Activated naive CD8-positive, alpha-beta T cell treated with anti-CD3 and anti-CD28 coated beads, Interleukin-2, amount 50 U/mL, for 24 hours (primary cell): ENCODE measurements at regions not wholly inside any gene's neighbourhood (a gene's known extent, or its start where the extent isn't known, plus 50 kb on each side); places are given as distances from the start of the nearest gene placed in this dataset.

Experiments
- ATAC-seq: fragments of 150-1000 bp; cut with Tn5 transposase; one replicate; pipeline ENCODE4 v1.10.0; 2021
- DNase-seq: peaks from one replicate; pipeline ENCODE4 v3.0.0; 2021
- H3K27ac Mint-ChIP-seq: one replicate; pipeline ENCODE4 v1.8.0; 2021; ENCODE audit warnings: mild to moderate bottlenecking, mixed read lengths
- H3K27me3 Mint-ChIP-seq: one replicate; pipeline ENCODE4 v1.8.0; 2021; ENCODE audit warnings: mixed read lengths
- H3K36me3 Mint-ChIP-seq: one replicate; pipeline ENCODE4 v1.8.0; 2021; ENCODE audit warnings: low read depth, mixed read lengths
- H3K4me1 Mint-ChIP-seq: one replicate; pipeline ENCODE4 v1.8.0; 2021; ENCODE audit warnings: mixed read lengths
- H3K4me3 Mint-ChIP-seq: one replicate; pipeline ENCODE4 v1.8.0; 2021; ENCODE audit warnings: mild to moderate bottlenecking, moderate library complexity, mixed read lengths
- H3K9me3 Mint-ChIP-seq: one replicate; pipeline ENCODE4 v1.8.0; 2021; ENCODE audit warnings: mixed read lengths

- no peaks in the 10 kb centered on the region for H3K36me3 Mint-ChIP-seq
Observed at GRCh38 chr5:68505917-68506860, 290.6 kb downstream of the PIK3R1 start.

DNA sequence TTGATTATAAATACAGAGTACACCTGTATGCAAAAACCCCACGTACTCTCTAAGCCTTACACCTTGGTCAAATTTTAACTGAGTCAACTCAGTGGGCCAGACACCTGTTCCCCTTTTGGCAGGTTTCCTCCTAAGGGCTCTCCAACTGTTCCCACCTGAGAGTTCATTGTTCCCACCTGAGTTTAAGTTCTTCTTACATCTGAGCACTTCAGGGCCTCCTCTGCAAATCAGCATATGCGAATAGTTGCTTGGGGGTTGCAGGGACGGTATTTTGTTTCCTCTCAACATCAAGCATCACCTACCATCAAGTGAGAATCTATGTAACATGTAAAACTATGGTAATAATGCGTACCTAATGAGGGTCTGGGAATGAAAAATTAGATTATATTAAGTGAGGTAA is 300.0 kb downstream of the PIK3R1 start:
- no peak overlapping the region for H3K27ac Mint-ChIP-seq

More at GRCh38 chr5:68505917-68506860, 290.6 kb downstream of the PIK3R1 start:
- DNase-seq: no peak
- no peak for ATAC-seq
- Mint-ChIP-seq H3K4me3 (no peak overlapping the region), H3K4me1 (no peaks in the 10 kb centered on the region), H3K27ac (no peak overlapping the region), H3K9me3 (no peaks in the 10 kb centered on the region), H3K27me3 (no peaks in the 10 kb centered on the region)

GRCh38 chr5:68518286-68518685 is 302.7 kb downstream of the PIK3R1 start:
- no peaks in the 10 kb centered on the region for H3K27me3 Mint-ChIP-seq
- no peak overlapping the region for H3K27ac Mint-ChIP-seq
- DNase-seq: no peak
- ATAC-seq: no peak
- no peaks in the 10 kb centered on the region for H3K36me3 Mint-ChIP-seq
- no peaks in the 10 kb centered on the region for H3K9me3 Mint-ChIP-seq
- no peak overlapping the region for H3K4me3 Mint-ChIP-seq
- no peaks in the 10 kb centered on the region for H3K4me1 Mint-ChIP-seq

More for the DNA sequence above, 300.0 kb downstream of the PIK3R1 start:
- no peaks in the 10 kb centered on the region for H3K9me3 Mint-ChIP-seq
- H3K36me3 Mint-ChIP-seq: no peaks in the 10 kb centered on the region
- H3K4me3 Mint-ChIP-seq: no peak overlapping the region
- DNase-seq (no peak), ATAC-seq (no peak)
- no peaks in the 10 kb centered on the region for H3K27me3 Mint-ChIP-seq
- H3K4me1 Mint-ChIP-seq: no peaks in the 10 kb centered on the region

- Mint-ChIP-seq H3K4me1 (no peaks in the 10 kb centered on the region), H3K4me3 (no peak overlapping the region), H3K36me3 (no peaks in the 10 kb centered on the region), H3K27ac (no peak overlapping the region), H3K9me3 (no peaks in the 10 kb centered on the region), H3K27me3 (no peaks in the 10 kb centered on the region)
- no peak for ATAC-seq
- DNase-seq: no peak
Observed at GRCh38 chr5:68519143-68519542, 303.6 kb downstream of the PIK3R1 start.

DNA sequence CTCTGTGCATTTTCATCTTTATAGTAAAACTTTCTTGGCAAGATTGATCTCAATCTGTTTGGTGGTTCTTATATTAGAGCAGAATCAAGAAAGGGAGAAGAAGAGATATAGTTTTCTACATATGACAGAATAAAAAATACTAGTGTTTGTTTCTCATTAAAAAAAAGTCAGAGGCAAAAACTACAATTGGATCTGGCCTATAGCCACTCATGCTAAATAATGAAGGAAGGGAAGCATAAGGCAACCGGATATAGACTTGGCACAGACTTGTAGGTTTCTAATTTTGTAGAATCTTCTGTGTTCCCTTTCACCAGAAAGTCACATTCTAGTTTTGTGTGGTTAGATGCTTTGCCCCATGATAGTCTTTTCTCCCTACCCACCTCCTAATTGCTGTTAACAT is 306.2 kb downstream of the PIK3R1 start:
- DNase-seq (no peak), ATAC-seq (no peak)
- no peaks in the 10 kb centered on the region for H3K36me3 Mint-ChIP-seq
- no peaks in the 10 kb centered on the region for H3K4me1 Mint-ChIP-seq
- H3K27me3 Mint-ChIP-seq: no peaks in the 10 kb centered on the region
- no peaks in the 10 kb centered on the region for H3K9me3 Mint-ChIP-seq
- no peak overlapping the region for H3K4me3 Mint-ChIP-seq
- no peak overlapping the region for H3K27ac Mint-ChIP-seq

- no peak overlapping the region for H3K27ac Mint-ChIP-seq
- H3K9me3 Mint-ChIP-seq: peaks cover under 1% of the 10 kb centered on the region
- peaks cover 3% of the 10 kb centered on the region for H3K27me3 Mint-ChIP-seq
- no peaks in the 10 kb centered on the region for H3K4me1 Mint-ChIP-seq
- H3K36me3 Mint-ChIP-seq: no peaks in the 10 kb centered on the region
- ATAC-seq: no peak
- no peak for DNase-seq
- H3K4me3 Mint-ChIP-seq: no peak overlapping the region
Observed at GRCh38 chr5:68522863-68523262, 307.3 kb downstream of the PIK3R1 start.

DNA sequence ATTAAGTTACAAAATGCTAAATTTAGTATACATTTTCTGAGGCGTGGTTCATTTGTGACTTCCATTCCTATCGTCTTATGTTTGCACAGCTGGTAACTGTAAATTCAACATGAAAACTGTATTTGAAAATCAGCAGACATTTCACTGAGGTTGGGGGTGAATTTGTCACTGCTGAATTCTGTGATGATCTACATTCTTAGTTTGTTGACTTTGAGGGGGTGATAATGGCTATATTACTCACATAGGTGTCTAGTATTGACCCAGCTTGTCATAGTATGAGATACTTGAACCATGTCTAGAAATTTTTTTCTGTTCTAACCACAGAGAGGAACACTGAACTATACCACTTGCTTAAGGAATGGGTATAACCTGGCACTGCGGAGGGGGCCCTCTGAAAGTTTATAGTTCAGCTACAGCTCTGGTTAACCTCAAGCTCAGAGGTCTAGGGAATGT is 313.3 kb downstream of the PIK3R1 start:
- no peak overlapping the region for H3K27ac Mint-ChIP-seq
- H3K4me3 Mint-ChIP-seq: no peak overlapping the region
- peaks cover 4% of the 10 kb centered on the region for H3K9me3 Mint-ChIP-seq
- no peaks in the 10 kb centered on the region for H3K36me3 Mint-ChIP-seq
- ATAC-seq: peak; percentile 60
- peaks cover 15% of the 10 kb centered on the region for H3K4me1 Mint-ChIP-seq
- no peak for DNase-seq
- H3K27me3 Mint-ChIP-seq: peaks cover 11% of the 10 kb centered on the region

DNA sequence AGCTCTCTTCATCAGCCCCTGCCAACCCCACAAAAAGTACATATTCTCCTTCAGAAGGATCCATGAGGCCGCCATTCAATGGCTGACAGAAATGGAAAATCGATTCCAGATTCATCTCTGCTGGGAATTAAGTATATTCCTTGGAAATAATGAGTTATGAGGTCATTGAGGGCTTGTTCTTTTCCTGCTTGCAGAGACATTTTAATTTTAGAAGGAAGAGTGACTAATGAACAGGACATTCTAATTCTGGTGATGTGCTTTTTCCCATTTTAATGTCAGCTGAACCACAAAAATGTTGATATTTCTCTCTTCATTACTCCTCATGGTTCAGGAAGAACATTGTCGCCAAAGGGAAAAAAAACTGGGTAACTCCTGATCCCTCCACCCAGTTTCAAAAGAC is 314.0 kb downstream of the PIK3R1 start:
- Mint-ChIP-seq H3K4me1 (peaks cover 15% of the 10 kb centered on the region), H3K4me3 (no peak overlapping the region), H3K27ac (no peak overlapping the region), H3K36me3 (no peaks in the 10 kb centered on the region), H3K27me3 (peaks cover 11% of the 10 kb centered on the region), H3K9me3 (peaks cover 4% of the 10 kb centered on the region)
- ATAC-seq: peak; percentile 29
- no peak for DNase-seq

GRCh38 chr5:68531970-68532369 is 316.4 kb downstream of the PIK3R1 start:
- Mint-ChIP-seq H3K27ac (no peak overlapping the region), H3K9me3 (peaks cover 4% of the 10 kb centered on the region), H3K4me1 (peaks cover 15% of the 10 kb centered on the region), H3K27me3 (peaks cover 18% of the 10 kb centered on the region), H3K4me3 (no peak overlapping the region), H3K36me3 (no peaks in the 10 kb centered on the region)
- ATAC-seq: no peak
- no peak for DNase-seq

DNA sequence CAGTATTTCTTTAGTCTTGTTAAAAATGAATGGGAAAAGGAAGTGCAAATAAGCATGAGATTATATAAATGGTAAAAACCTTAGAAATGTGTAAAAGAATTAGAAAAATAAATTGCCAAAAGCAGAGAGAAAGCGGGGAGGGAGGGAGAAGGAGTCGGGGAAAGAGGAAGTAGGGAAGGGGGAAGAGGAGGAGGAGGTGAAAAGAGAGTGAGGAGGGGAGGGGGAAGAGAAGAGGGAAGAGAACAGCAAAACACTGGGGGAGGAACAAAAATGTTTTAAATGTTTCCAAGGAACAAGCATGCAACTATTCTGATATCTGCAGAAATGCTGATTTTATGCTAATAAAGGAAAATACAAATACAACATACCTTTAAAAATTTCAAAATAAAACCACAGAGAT is 317.5 kb downstream of the PIK3R1 start:
- Mint-ChIP-seq H3K4me1 (peaks cover 15% of the 10 kb centered on the region), H3K27me3 (peaks cover 15% of the 10 kb centered on the region), H3K36me3 (no peaks in the 10 kb centered on the region), H3K4me3 (no peak overlapping the region), H3K9me3 (peaks cover 2% of the 10 kb centered on the region), H3K27ac (no peak overlapping the region)
- ATAC-seq: no peak
- no peak for DNase-seq

- H3K27me3 Mint-ChIP-seq: peaks cover 17% of the 10 kb centered on the region
- no peaks in the 10 kb centered on the region for H3K36me3 Mint-ChIP-seq
- H3K27ac Mint-ChIP-seq: no peak overlapping the region
- ATAC-seq (no peak), DNase-seq (no peak)
- H3K4me1 Mint-ChIP-seq: peaks cover 15% of the 10 kb centered on the region
- no peak overlapping the region for H3K4me3 Mint-ChIP-seq
- H3K9me3 Mint-ChIP-seq: no peaks in the 10 kb centered on the region
Observed at GRCh38 chr5:68533571-68534084, 318.1 kb downstream of the PIK3R1 start.

GRCh38 chr5:68534131-68534940 is 318.8 kb downstream of the PIK3R1 start:
- Mint-ChIP-seq H3K27ac (no peak overlapping the region), H3K4me1 (peaks cover 9% of the 10 kb centered on the region), H3K27me3 (peaks cover 24% of the 10 kb centered on the region), H3K36me3 (no peaks in the 10 kb centered on the region), H3K4me3 (no peak overlapping the region), H3K9me3 (no peaks in the 10 kb centered on the region)
- DNase-seq (no peak), ATAC-seq (no peak)

DNA sequence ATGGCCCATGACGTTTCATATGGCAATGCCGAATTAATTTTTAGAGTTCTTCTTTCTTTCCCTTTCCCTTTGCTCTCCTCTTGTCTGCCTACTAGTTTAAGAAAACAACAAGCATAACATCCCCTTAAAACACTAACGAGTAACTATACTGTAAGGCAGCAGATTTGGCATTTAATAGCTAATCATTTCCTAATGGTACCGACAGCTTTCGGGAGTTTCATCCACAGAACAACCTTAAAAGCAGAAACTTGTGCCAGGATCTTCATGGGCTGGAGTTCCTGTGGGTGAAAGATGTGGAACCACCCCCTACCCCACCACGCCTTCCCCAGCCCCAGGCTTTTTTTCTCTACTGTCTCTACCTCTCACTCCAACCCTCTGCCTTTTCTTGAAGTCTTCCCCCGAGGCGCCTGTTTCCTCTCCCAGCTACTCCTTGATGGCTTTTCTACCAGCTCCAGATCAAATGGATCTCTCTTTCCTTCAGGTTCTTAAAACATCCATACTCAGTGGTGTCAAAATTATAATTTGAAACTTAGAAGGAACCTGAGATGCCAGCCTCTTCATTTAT is 319.5 kb downstream of the PIK3R1 start:
- no peak for ATAC-seq
- DNase-seq: no peak
- Mint-ChIP-seq H3K4me1 (peaks cover 2% of the 10 kb centered on the region), H3K9me3 (no peaks in the 10 kb centered on the region), H3K27me3 (peaks cover 27% of the 10 kb centered on the region), H3K4me3 (no peak overlapping the region), H3K27ac (no peak overlapping the region), H3K36me3 (no peaks in the 10 kb centered on the region)

DNA sequence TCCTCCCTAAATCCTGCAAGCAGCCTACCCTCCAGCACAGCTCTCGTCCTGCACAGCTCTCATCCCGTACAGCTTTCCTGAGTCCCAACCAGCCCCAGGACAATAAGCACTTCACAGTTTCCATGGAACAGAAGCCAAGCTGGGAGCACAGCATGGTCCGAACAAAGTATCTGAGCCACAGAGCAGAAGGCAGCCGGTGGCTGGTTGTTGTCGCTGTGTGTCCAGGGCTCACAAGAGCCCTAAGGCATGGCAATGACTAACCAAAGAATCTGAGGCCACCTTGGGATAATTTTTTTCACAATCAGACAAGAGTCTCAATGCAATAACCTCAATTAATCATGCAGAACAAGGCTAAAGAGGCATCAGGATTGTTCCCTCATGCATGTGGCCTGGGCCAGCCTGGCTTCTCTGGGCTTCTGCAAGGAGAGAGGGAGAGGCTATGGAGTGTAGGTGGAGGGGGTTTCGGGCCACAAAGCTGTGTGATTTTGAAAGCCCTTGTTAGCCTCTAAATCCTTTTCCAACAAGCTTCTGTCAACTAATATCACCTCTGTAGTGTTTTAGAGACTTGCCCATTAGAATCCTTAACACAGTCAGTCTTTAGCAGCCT is 323.4 kb downstream of the PIK3R1 start:
- no peak for DNase-seq
- H3K9me3 Mint-ChIP-seq: no peaks in the 10 kb centered on the region
- ATAC-seq: no peak
- H3K4me3 Mint-ChIP-seq: no peak overlapping the region
- peaks cover 6% of the 10 kb centered on the region for H3K4me1 Mint-ChIP-seq
- H3K27ac Mint-ChIP-seq: no peak overlapping the region
- H3K36me3 Mint-ChIP-seq: no peaks in the 10 kb centered on the region
- peaks cover 37% of the 10 kb centered on the region for H3K27me3 Mint-ChIP-seq
